ENCODE measurements at regions not wholly inside any gene's neighbourhood (a gene's known extent, or its start where the extent isn't known, plus 50 kb on each side); places are given as distances from the start of the nearest gene placed in this dataset.

GRCh38 chr11:70614034-70614681 lies 215.8 kb downstream of the CTTN start:
- DNase-seq: no peak

GRCh38 chr11:70615036-70615875 lies 216.9 kb downstream of the CTTN start:
- no peak for DNase-seq

- DNase-seq: no peak
Measured at GRCh38 chr11:70616317-70616716, 218.0 kb downstream of the CTTN start.

- no peak for DNase-seq
Measured at GRCh38 chr11:70616938-70617654, 218.8 kb downstream of the CTTN start.

- no peak for DNase-seq
Measured at GRCh38 chr11:70618431-70619101, 220.2 kb downstream of the CTTN start.

- DNase-seq: no peak
Measured at GRCh38 chr11:70619591-70619990, 221.3 kb downstream of the CTTN start.

GRCh38 chr11:70620510-70621184 lies 222.3 kb downstream of the CTTN start:
- no peak for DNase-seq

GRCh38 chr11:70621241-70621640 lies 222.9 kb downstream of the CTTN start:
- no peak for DNase-seq

- no peak for DNase-seq
Measured at GRCh38 chr11:70622091-70622490, 223.8 kb downstream of the CTTN start.

- DNase-seq: no peak
Measured at GRCh38 chr11:70623906-70624597, 225.7 kb downstream of the CTTN start.

- DNase-seq: no peak
Measured at GRCh38 chr11:70624598-70624993, 226.3 kb downstream of the CTTN start.

GRCh38 chr11:70625051-70625450 lies 226.7 kb downstream of the CTTN start:
- DNase-seq: no peak

GRCh38 chr11:70625582-70626518 lies 227.5 kb downstream of the CTTN start:
- no peak for DNase-seq

- no peak for DNase-seq
Measured at GRCh38 chr11:70627219-70627618, 228.9 kb downstream of the CTTN start.

- DNase-seq: no peak
Measured at GRCh38 chr11:70628176-70628854, 230.0 kb downstream of the CTTN start.

GRCh38 chr11:70628855-70629844 lies 230.8 kb downstream of the CTTN start:
- DNase-seq: no peak

GRCh38 chr11:70630068-70630467 lies 231.7 kb downstream of the CTTN start:
- no peak for DNase-seq

- DNase-seq: no peak
Measured at GRCh38 chr11:70630816-70631623, 232.7 kb downstream of the CTTN start.
